ENCODE measurements at regions not wholly inside any gene's neighbourhood (a gene's known extent, or its start where the extent isn't known, plus 50 kb on each side); places are given as distances from the start of the nearest gene placed in this dataset.
"Not testable (repeated sequence)": the region's sequence is repeated elsewhere in the genome, so short reads cannot be mapped to it uniquely, and the experiment has no call there.

DNA sequence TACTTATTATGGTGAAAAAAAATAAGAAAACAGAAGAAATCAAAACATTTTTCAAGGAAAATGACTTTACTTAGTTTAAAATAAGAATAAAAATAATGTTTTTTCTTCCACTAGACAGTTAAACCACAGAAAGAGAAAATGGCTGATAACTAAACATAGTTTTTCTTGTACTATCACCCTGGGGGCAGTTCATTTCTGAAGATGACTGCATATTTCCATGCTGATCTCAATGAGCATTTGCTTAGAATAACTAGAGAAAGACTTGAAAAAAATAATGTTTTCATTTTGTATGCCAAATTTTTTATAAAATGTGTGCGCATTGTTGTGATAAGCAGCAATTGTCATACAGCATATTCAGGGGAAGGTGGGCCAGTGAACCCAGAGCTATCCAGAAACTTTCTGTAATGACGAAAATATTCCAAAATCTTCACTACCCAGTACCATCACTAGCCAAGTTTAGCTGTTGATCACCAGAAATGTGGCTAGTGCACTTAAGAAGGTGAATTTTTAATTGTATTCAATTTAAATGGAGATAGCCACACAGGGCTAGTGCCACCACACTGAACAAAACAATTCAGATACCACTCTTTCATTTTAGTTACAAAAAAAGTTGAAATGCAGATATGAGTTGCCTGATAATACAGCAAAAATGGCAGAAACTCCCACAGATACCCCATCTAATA is 513.4 kb upstream of the NETO1 start:
- no peak for DNase-seq

DNA sequence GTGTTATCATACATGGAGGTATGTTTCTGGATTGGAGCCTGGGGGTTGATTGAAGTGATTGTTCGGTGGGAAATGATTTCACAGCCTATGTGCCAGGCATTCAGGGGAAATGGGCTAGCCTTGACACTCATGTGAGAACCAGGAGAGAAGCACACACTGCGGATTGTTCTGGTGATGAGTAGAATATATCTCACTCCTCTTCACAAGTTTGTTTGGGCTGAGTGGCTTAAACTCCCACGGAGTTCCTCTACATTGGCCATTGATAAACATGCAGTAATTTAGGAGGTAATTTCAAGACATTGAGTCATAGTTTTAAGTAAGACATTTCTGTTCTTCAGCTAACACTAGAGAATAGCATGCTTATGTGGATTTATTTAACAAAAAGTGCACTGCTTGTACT is 498.9 kb upstream of the NETO1 start:
- no peak for DNase-seq

DNA sequence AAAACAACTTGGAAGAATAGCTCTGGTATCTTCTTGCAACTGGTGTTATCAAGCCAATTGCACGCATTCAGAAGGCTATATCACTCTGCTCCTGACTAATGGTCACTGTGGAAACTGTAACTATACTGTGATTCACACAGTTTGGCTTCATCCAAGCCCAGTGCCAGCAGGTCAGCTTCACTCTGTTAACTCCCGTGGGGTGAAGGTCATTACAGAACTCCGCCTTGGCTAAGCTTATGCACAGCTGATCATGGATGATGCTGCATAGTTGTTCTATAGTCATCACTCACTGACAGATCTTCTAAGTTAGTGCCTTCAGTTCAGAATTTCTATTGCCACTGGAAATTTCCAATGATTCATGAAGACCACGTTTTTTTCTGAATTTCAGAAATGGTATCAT is 497.2 kb upstream of the NETO1 start:
- DNase-seq, result no peak

DNA sequence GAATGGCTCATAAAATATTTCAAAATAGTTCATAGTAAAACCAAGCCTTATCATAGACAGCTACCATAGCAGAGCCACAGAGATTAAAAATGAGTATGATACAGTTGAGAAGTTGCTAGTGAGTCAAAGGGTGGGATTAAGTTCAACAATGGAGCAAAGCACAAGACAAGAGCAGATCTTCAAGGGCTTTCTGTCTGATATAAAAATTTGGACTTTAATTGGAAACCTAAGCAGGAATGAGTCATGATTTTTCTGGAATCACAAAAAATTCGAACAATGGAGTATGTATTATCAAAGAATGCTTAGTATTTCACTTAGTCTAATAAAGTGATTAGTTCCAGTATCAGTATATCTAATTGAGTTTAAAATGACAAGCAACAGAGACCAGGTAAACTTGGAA is 487.3 kb upstream of the NETO1 start:
- no peak for DNase-seq

DNA sequence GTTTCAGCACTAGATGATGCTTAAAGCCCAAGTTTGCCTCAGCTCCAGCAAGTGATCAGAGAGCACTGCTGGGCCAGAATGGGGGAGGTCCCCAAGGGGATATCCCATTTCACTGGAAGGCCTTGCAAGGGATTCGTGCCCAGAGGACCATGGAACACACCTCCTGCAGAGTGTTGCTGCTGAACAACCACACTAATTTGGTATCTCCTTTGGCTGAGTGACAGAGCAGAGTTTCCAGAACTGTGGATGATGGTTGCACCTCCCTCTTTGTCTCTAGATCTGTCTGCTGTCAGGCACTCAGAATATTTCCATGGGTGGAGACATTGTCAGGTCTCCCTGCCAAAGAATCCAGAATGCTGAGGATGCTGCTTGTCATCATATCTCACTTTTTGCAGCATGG is 484.8 kb upstream of the NETO1 start:
- DNase-seq, result no peak

DNA sequence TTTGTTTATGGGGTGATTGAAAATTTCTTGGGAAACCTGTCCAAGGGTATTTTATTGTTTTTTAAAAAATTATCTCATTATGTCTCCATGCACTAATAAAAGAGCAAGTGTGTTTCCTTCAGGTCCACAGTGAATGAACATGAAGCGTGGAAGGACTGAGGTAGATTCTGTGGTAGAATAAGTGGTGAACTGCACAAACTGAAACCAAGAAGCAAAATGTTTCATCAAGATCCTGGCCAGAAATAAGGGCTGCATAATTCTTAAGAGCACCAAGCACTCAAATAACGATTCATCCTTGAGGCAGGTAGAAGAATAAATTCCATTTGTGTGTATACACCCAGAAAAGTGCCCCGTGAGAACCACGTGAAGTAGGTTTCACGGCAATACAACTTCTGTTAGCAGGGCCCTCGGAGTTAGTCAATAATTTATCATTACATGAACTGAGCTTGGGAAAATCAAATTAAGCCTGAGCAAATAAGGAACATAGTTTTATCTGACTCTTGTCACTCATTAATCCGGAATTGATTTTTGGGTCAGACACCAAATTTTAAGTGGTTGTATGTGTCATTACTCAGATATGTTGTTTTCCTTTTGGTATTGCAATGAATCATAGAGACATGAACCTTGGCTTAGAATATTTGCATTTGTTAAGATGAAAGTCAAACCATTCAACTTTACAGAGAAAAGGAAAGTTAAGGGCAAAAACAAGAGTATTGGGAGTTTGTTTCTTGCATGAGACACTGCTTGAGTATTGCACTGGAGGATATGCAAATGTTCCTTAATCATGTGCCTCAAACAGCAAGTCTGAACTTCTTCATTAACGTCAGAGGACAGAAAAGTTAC is 472.6 kb upstream of the NETO1 start:
- DNase-seq, result no peak

DNA sequence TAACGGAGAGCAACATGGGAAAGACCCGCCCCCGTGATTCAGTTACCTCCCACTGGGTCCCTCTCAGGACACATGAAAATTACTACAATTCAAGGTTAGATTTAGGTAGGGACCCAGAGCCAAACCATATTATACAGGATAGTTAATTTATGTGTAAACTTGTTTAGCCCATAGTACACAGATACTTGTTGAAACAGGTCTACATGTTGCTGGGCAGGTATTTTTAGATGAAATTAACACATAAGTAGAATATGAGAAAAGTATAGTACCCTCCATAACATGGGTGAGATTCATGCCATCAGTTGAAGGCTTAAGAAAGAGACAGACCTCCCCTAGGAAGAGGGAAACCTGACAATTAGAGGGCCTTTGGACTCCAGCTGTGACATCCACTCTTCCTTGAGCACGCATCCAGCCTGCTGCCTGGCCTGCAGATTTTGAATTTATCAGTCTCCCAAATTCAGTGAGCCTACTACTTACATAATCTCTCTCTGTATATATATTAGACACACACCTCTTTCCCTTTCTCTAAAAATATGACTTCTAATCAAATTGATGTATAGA is 463.5 kb upstream of the NETO1 start:
- DNase-seq, result no peak

DNA sequence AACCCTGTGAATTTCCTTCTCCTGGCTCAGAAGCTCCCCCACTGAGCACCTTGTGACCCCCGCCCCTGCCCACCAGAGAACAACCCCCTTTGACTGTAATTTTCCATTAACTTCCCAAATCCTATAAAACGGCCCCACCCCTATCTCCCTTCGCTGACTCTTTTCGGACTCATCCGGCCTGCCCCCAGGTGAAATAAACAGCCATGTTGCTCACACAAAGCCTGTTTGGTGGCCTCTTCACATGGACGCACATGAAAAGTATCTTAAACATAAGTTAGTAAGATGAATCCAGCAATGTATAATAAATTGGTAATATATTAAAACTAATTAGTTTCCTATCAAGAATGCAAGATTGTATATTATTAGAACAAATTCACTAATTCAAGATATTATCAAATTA is 462.3 kb upstream of the NETO1 start:
- not testable (repeated sequence) for DNase-seq

DNA sequence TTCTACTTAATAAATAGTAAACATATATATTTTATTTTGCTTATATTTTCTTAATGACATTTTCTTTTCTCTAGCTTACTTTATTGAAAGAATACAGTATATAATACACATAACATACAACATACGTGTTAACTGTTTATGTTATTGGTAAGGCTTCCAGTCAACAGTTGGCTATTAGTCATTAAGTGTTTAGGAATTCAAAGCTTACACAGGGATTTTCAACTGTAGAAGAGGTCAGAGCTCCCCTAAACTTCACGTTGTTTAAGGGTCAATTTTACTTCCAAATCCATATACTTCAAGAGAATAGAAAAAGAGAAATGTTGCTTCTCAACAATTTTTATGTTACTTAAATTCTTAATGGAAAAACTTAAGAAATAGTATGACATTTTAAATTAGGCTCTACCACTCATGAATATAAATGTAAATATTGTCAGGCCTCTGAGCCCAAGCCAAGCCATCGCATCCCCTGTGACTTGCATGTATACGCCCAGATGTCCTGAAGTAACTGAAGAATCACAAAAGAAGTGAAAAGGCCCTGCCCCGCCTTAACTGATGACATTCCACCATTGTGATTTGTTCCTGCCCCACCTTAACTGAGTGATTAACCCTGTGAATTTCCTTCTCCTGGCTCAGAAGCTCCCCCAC is 456.5 kb upstream of the NETO1 start:
- DNase-seq, result not testable (repeated sequence)

DNA sequence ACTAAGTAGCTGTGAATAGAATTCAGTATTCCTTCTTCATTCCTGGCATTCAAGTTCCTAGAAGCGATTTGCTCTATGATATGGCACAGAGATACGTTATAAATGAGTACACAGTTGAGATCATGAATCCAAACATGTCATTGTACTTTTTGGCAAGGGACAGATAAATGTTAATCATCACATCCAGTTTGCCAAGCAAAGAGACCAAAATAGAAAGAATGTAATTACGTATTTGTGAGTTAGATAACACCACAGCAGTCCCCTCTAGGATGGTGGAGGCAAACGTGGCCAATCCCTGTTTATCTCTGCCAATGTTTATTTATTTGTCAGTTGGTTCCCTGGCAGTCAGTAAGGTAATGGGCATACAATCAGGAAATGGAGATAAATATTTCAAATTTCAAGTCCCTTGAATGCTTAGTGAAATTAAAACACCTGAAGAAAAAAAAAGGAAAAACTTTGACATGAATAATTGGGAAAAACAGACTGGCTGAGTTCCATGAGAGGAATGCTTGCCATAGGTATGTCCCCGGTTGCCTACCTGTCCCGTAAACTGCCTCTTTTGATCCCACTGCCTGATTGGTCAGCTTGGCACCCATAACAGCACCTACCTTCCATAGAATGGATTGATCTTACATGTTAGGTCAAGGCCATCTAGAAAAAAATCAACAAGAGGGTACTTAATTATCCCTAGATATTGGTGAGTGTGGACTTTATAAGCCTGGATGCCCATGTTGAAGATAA is 451.1 kb upstream of the NETO1 start:
- no peak for DNase-seq

DNA sequence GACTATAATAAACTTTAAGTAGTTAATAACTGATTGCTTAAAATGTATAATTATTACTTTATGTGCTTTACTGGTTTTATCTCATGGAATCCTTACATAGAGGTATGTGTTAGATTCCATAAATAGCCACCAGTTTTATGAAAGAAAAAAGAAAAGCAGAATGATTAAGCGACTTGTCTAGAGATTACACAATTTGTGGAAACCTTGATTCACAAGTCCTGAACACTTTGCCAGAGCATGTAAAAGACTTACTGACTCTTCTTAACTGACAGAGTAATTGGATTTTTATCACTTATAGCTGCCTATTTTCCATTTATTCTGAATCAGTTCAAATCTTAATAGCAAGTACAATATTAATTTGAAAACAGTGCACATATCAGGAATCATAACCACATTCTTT is 448.7 kb upstream of the NETO1 start:
- no peak for DNase-seq

DNA sequence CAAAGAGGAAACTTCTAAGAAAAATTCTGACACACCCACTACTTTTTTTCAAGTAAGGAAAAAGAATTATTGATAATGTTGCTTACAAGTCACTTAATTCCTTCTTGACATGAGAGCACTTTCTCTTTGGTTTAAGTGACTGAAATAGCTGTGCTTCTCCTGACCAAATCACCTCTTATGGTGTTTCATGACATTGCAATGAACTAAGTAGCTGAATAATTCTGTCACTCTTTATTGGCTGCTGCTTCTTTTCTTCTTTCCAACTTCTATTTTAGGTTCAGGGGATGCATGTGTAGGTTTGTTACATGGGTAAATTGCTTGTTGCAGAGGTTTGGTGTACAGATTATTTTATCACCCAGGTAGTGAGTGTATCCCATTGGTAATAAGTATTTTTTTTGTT is 447.6 kb upstream of the NETO1 start:
- DNase-seq, result no peak

DNA sequence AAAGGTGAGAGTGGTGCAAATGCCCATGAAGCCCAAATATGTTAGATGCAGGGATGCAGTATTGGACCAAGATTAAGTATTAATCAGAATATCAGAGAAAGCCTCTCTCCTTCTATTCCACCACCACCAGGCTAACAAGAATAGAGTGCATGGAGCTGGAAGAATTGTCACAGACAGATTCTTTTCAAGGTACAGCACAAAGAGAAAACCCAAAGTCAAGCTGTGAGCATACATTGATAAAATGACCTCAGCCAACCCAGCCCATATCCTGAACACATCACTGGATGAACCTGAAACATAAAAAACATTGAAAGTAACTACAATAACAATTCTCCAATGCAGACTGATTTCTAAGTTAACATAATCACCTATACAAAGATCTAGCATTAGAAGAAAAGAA is 445.7 kb upstream of the NETO1 start:
- no peak for DNase-seq

DNA sequence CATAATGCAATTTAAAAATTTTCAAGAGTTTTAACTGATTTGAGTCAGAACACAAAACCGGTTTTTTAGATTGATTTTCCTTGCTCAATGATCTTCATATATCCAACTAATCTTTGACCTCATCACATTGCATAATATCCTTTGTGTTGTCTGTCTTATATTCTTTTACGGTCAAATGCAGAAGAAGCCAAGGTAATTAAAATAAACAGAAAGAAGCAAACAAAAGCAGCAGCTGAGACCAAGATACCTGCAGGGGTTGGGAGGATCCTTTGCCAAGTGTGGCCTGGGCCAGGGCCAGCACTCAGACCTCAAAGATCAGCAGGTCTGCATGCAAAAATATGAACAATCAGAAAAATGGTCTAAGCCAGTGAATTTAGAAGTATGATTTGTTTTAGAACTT is 428.9 kb upstream of the NETO1 start:
- DNase-seq, result no peak

DNA sequence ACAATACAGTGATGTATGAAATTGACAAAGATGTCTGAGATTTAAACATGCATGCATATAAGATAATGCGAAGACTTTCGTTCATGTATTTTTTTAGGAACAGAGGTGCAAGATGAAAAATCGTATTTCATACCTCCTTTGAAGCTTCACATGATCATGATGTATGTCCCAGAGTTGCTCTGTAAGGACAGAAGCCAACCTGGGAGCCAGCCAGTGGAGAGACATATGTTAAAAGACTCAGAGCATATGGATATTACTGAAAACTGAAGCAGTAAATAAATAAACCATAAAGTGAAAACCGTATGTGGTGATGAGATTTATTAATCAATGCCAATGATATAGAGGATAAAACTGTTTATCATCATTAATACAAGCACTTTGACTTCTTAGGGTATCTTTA is 424.4 kb upstream of the NETO1 start:
- no peak for DNase-seq

DNA sequence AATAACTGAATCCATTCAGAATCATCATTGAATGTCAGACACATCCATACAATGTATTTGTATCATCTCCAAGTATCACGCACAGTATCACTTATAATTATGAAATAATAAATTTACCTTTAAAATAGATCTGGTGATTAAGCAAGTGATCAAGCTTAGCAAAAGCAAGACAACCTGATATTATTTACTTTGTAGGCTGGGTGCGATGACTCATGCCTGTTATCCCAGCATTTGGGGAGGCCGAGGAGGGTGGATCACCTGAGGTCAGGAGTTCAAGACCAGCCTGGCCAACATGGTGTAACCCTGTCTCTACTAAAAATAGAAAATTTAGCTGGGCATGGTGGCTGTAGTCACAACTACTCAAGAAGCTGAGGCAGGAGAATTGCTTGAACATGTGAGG is 421.0 kb upstream of the NETO1 start:
- no peak for DNase-seq

DNA sequence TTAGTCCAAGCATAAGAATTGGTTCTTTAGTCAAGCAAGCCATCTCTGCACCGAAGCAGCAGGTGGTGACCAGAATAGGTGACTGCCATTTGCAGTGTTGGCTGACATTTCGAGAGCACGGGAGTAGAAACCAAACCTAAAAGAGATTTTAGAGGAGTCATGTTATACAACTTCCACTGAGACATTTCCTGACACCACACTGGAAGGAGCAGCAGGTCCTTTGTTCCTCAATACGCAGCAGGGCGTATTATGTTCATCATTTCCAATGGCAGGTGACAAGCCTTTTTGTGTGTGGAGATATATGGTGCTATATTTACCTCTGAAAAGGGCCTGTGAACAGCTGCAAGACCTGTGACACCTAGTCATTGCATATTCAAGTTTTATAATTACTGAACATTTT is 418.8 kb upstream of the NETO1 start:
- no peak for DNase-seq

DNA sequence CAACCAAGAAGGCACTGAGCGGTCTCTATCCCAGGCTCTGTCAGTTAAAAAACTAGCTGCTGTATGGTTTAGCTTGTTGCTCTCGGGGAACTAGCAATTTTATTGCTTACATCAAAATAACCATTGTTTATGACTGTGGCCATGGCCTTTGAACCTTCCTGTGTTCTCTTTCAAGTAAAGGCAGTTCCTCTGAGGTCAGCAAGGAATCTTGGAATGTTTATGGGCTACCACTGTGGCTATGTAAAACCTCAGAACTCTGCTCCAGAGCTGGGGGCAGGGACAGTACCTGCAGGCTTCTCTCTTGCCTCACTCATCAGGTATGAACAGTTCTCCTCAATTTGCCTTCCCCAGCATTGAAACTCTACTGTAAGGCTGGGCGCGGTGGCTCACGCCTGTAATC is 416.0 kb upstream of the NETO1 start:
- DNase-seq, result no peak

DNA sequence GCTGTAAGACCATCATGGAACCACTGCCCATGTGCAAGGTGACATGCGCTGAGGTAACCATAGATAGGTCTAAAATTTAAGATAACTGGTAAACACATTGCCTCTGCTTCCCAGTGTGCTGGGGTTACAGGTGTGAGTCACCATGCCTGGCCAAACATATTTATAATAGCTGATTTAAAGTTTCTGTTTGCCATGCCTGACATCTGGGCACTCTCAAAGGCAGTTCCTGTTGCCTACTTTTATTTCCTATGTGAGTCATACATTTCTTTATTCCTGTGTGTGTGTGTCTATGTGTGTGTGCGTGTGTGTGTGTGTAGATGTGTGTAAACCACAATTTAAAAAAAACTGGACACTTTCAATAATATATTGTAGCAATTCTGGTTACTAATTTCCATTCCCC is 415.2 kb upstream of the NETO1 start:
- DNase-seq, result no peak

DNA sequence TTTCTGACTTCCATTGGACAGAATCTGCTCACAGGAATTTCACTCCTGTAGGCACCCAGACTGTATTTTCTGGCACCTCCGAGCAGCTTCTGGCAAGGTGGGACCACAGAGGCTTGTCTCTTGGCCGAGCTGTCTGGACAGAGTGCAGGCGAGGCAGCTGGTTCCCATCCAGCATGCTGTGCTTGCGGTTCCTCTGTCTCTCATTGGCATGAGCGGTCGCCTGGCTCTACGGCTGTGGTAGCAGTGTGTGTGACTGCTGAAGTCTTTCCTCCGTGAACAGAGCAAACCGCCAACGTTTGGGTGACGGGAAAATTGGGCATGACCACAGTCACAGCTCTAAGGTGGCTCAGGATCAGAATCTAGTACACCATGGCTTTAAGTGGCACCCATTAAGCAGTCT is 411.7 kb upstream of the NETO1 start:
- no peak for DNase-seq

DNA sequence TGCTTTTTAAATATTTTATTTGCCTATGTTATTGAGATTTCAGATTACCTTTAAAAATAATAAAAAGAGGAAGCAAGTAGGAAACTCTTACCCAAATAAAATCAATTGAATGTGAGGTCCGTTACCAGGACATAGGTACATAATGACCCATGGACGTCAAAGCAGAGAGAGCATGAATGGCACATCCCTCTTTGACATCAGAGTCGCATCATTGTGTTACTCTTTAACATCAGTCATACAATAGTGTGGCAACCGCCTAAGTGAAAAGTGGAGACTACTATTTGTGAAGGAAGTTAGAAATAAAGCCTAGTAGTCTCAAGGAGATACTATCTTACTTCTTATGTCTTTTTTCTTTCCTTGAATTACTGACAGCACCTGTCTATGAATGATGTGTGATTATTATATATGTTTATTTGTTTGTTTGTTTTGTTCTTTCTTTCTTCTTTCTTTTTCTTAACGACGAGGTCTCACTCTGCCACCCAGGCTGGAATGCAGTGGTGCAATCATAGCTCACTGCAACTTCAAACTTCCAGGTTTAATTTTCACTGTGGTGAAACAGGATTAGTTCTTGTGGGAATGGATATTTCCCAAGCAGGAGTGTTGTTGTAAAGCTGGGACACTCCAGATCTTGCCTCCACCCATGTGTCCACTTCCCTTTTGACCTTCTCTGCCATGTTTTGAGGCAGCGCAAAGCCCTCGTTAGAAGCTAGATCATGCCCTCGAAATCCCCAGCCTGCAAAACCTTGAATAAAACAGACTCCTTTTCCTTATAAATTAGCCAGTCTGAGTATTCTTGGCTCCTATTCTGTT is 407.2 kb upstream of the NETO1 start:
- no peak for DNase-seq

DNA sequence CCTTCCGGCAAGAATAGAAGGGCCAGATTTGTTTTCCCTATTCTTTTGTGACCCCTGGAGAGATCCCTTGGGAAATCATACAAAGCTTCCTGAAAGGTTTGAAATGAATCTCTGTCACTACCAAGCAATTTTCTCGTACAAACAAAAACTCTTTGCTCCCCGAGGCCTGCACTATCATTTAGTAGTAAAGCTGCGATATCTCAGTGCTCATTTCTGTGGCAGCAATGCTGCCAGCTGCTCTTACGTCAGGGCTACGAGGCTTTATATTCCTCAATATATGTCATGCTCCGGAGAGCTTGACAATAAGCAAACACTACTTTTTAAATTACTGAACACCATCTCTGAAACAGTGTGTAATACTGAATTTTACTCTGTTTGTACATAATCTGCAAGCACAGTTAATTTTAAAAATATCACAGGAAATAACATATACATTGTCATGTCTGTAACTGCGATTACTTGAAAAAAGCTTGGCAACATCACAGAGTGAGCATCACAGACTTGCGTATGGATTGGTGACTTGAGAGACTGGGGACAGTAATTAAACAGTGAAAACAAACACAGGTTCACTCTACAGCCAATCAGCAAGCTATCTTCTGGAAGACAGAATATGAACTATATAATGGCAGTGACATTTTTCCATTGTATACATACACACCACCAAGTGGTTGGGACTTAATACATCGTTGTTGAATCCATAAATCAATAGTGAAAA is 403.3 kb upstream of the NETO1 start:
- DNase-seq, result no peak
